ENCODE measurements at regions not wholly inside any gene's neighbourhood (a gene's known extent, or its start where the extent isn't known, plus 50 kb on each side); places are given as distances from the start of the nearest gene placed in this dataset.

- DNase-seq = no peak
These were observed 247.5 kb downstream of the KLF6 start for GRCh38 chr10:3537518-3537917.

GRCh38 chr10:3535001-3535400 is 250.0 kb downstream of the KLF6 start:
- no peak for DNase-seq

- DNase-seq = no peak
These were observed 250.6 kb downstream of the KLF6 start for GRCh38 chr10:3534433-3534832.

- no peak for DNase-seq
These were observed 251.7 kb downstream of the KLF6 start for GRCh38 chr10:3533296-3533695.

- peak; percentile 62 to 76 (median 64) for DNase-seq
These were observed 252.4 kb downstream of the KLF6 start for GRCh38 chr10:3532644-3533043.

GRCh38 chr10:3531670-3532069 is 253.3 kb downstream of the KLF6 start:
- no peak for DNase-seq

- no peak for DNase-seq
These were observed 254.0 kb downstream of the KLF6 start for GRCh38 chr10:3530783-3531645.

- no peak for DNase-seq
These were observed 254.7 kb downstream of the KLF6 start for GRCh38 chr10:3530346-3530745.

- no peak for DNase-seq
These were observed 255.3 kb downstream of the KLF6 start for GRCh38 chr10:3529691-3530090.

GRCh38 chr10:3528823-3529403 is 256.1 kb downstream of the KLF6 start:
- peak; percentile 63 to 81 (median 67) for DNase-seq

- DNase-seq = no peak
These were observed 256.7 kb downstream of the KLF6 start for GRCh38 chr10:3528271-3528670.

- DNase-seq = no peak
These were observed 257.1 kb downstream of the KLF6 start for GRCh38 chr10:3527869-3528268.

- DNase-seq = peak in 1 of 3 donors; percentile 19
These were observed 258.1 kb downstream of the KLF6 start for GRCh38 chr10:3526727-3527501.

GRCh38 chr10:3525832-3526449 is 259.1 kb downstream of the KLF6 start:
- peak; percentile 80 to 91 (median 89) for DNase-seq

GRCh38 chr10:3524086-3524960 is 260.7 kb downstream of the KLF6 start:
- no peak for DNase-seq

- DNase-seq = no peak
These were observed 261.5 kb downstream of the KLF6 start for GRCh38 chr10:3523309-3524050.

- DNase-seq = no peak
These were observed 268.1 kb downstream of the KLF6 start for GRCh38 chr10:3516923-3517255.

GRCh38 chr10:3516234-3516922 is 268.6 kb downstream of the KLF6 start:
- no peak for DNase-seq

- no peak for DNase-seq
These were observed 270.3 kb downstream of the KLF6 start for GRCh38 chr10:3514691-3515090.

GRCh38 chr10:3512263-3512662 is 272.7 kb downstream of the KLF6 start:
- DNase-seq = no peak

GRCh38 chr10:3511483-3511882 is 273.5 kb downstream of the KLF6 start:
- DNase-seq = no peak

Measured in suppressor macrophage treated with lipopolysaccharide for 1 hour (primary cell).